Midbrain (tissue), 1 donor: ENCODE measurements at regions not wholly inside any gene's neighbourhood (a gene's known extent, or its start where the extent isn't known, plus 50 kb on each side); places are given as distances from the start of the nearest gene placed in this dataset.

Experiments
- DNase-seq: peaks from one replicate; lab custom pipeline; 2025; lab: John Stamatoyannopoulos, UW

DNA sequence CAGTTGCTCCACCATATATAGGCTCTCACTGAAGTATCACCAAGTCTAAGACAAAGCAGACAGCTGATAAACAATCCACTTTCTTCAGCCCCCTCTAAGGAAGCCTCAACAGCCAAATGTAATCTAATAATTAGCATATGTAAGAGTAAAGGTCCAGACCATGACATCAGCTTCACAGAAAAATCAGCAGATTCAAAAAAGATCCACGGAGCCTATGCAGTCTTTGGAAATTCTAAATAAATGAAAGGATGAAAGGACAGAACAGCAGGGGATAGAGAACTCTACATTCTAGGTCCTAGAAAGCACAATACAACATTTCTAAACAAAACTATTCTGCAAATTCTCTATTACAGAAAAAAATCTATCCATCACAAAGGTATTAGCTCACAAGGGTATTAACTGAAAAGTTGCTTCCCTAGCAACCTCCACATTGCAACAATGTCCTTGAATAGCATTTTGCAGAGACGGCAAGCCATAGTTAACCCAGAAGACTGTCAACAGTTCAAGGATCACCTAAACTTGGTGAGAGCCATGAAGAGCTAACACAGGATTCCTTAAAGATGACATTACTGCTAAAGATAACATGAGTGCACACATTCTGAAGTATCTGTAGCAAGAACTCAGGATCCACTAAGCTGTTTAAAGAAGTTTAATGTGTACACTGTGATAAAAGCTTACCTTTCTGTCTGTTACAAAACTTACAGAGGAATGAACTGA, 74.3 kb downstream of the SIPA1L2 start:
- DNase-seq = no peak

GRCh38 chr1:232554409-232554808, 75.5 kb downstream of the SIPA1L2 start:
- DNase-seq = no peak

- no peak for DNase-seq
These were observed 76.1 kb downstream of the SIPA1L2 start for GRCh38 chr1:232553809-232554208.

GRCh38 chr1:232553050-232553754, 76.7 kb downstream of the SIPA1L2 start:
- DNase-seq = no peak

DNA sequence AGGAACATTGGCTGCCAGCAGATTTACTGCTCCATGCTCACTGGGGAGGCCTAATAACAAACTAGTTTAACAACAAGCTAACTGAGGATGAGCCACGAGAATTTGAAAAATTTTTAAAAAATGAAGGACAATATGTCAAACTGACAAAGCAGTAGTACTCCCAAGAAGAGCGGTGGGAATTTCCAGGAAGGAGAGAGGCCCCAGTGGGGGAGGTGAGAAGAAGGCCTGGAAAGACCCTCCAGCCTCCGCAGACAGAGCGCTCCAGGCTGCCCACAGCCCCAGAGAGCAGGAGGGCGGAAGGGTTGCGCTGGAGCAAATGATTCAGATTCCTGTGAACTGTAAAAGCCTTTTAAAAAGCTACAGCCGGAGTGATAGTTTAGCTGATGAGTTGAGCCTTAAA, 78.5 kb downstream of the SIPA1L2 start:
- no peak for DNase-seq

- no peak for DNase-seq
These were observed 79.9 kb downstream of the SIPA1L2 start for GRCh38 chr1:232550007-232550406.

GRCh38 chr1:232548691-232549090, 81.2 kb downstream of the SIPA1L2 start:
- DNase-seq = no peak

DNA sequence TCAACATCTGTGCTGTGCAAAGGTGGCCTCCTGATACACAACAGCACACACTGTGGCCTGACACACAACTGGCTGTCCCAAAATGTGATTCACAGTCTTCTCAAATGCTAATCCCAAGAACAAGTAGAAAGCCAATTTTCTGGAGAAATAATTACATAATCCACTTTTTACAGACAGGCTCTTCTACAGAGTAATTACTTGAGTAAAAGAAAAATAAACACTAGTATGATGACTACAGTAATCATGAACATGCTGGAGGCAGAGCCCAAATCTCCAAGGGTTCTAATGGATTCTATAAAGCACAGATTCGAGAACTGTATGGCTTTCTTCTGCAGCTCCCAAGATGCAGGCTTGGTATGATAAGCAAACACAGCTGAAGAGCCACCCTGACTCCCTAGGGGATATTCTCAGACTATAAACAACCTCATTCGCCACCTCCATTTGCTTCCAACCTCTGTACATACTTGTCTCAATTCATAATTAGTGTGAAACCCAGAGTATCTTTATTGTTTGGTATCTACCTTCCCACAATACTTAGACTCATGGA, 81.9 kb downstream of the SIPA1L2 start:
- DNase-seq = no peak

GRCh38 chr1:232542633-232543593, 87.0 kb downstream of the SIPA1L2 start:
- DNase-seq = no peak

DNA sequence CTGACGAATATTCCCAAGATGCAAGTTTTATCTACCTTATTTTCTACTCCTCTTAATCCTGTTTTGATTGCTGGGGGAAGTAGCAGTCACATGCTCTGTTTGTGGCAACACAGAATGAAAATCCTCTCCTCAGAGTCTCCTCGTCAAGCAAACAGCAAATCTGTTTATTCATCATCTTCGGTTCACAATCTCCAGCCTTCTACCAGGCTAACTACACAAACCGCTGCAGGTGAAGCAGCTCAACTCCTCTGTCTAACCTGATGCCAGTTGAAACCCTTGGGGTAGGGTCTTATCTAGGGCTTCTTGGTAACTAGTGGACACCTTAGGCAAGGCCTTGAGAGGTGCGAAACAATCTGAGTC, 91.0 kb downstream of the SIPA1L2 start:
- no peak for DNase-seq

- DNase-seq = no peak
These were observed 91.5 kb downstream of the SIPA1L2 start for GRCh38 chr1:232538224-232538942.

GRCh38 chr1:232534552-232535517, 95.1 kb downstream of the SIPA1L2 start:
- no peak for DNase-seq

- no peak for DNase-seq
These were observed 96.6 kb downstream of the SIPA1L2 start for GRCh38 chr1:232533328-232533727.

GRCh38 chr1:232532901-232533300, 97.0 kb downstream of the SIPA1L2 start:
- no peak for DNase-seq

- DNase-seq = no peak
These were observed 98.6 kb downstream of the SIPA1L2 start for GRCh38 chr1:232531291-232531690.

GRCh38 chr1:232529747-232530146, 100.2 kb downstream of the SIPA1L2 start:
- no peak for DNase-seq

DNA sequence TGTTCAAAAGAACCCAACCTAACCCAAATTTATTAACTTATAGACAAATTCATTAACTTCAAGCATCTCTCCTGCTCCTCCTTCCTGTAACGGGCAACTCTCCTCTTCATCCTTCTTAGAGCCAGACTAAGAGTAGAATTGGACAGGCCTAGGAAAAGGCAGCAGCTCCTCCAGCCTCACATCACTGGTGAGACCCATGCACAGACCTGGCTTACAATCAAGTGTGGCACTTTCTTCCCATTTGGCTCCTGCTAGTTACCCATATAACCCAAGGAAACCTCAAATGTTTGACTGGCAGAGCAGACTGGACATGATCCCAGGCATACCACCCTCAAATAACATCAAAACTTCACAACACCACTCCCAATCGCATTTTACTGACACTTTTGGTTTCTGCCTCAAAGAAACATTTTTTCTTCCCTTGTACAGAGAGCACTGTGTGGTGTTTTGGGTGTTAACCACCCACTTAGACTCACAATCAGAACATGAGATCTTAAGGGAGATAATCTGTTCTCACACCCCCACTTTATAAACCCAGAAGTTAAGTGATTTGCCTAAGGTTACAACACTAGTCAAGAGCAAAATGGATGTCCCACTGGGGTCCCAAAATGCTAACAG, 101.4 kb downstream of the SIPA1L2 start:
- DNase-seq = no peak

GRCh38 chr1:232524056-232524455, 105.9 kb downstream of the SIPA1L2 start:
- DNase-seq = no peak

GRCh38 chr1:232522189-232522588, 107.7 kb downstream of the SIPA1L2 start:
- DNase-seq = no peak

DNA sequence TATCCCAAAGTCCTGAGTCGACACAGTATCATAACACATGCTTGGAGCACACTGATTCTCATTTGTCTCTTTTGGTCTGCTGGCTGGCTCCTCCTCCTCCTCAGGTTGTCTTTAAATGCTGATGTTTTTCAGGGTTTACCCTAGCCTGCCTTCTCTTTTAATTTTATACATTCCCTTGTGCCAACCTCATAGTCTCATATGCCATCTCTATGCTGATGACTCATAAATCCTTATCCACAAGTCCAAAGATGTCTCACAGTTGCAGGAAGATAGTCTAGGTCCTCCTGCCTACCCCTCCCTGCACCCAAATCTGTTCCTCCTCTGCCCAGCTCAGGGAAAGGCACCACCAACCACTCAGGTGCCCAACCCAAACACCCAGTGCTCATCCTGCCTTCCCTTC, 108.3 kb downstream of the SIPA1L2 start:
- DNase-seq = no peak
